NCI-H128 (cell line): ENCODE measurements at regions not wholly inside any gene's neighbourhood (a gene's known extent, or its start where the extent isn't known, plus 50 kb on each side); places are given as distances from the start of the nearest gene placed in this dataset.
A peak's percentile ranks its signal among the peaks of the same experiment; 100 is the strongest.

Source experiments
- DNase-seq: peaks from one replicate; lab custom pipeline; 2025; ENCODE audit not compliant: unreplicated experiment; lab: John Stamatoyannopoulos, UW

DNA sequence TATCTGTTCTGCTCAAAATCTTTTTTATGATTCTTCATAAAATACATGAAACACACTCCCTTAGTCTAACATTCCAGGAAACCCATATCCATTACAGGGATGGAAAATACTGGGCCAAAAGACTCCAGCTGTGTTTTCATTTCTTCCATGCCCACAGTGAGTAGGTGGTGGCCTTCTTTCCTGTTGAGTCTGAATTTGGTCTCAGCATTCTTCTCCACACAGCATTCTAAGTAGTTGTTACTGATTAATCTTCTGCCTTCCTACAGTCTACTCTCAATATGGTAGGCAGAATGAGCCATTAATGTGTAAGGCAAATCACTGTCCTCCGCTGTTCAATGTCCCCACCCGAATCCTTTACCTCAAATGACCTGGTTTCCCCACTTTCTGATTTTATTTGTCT lies 370.6 kb upstream of the RPS6KA3 start:
- no peak for DNase-seq

DNA sequence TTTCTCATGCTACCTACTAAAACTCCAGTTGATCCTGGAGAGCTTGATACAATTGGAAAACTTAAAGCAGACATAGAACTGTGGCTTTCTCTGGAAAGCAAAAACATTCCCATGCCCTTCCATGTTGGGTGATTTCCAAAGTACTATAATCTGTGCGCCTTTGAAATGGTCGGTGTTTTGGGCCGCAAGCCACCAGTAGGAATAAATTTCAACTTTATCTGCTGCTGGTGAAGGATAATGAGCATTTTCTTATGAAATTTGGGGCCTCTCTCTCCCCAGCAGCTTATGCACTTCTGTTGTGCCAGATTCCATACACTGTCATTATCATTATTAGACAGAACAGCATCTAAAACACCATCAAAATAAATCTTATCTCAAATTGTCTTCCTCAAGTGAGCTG lies 366.7 kb upstream of the RPS6KA3 start:
- no peak for DNase-seq

DNA sequence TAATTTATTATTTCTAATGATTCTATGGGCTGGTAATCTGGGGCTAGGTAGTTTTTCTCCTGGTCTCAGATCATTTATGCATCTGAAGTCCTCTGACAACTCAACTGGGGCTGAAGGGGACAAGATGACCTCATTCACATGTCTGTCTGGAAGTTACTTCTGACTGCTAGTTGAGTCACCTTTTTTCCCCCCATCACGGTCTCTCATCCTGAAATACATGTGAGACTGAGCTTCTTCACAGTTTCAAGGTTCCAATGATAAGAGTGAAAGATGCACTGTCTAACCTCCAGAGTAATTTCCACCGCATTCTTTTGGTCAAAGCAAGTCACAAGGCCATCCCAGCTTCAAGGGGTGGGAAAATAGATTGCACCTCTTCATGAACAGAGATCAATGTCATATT lies 356.7 kb upstream of the RPS6KA3 start:
- DNase-seq: no peak

DNA sequence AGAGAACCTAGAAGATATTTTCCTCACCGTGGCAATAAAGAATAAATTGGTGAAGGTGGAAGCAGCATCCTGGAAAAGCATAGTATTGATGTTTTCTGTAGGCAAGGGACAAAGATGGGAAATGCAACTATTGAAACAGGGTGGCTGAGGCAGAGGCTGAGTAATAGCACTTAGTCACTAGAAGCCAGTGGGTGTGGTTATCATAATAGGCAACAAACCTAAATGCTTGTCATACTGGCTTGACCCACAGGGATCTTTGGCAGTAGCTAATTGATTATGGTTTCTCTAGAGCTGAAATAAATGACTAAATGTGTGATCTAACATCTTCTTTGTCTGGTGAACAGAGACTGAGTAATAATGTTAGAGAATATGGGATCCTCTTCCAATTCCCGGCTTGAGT lies 353.6 kb upstream of the RPS6KA3 start:
- no peak for DNase-seq

DNA sequence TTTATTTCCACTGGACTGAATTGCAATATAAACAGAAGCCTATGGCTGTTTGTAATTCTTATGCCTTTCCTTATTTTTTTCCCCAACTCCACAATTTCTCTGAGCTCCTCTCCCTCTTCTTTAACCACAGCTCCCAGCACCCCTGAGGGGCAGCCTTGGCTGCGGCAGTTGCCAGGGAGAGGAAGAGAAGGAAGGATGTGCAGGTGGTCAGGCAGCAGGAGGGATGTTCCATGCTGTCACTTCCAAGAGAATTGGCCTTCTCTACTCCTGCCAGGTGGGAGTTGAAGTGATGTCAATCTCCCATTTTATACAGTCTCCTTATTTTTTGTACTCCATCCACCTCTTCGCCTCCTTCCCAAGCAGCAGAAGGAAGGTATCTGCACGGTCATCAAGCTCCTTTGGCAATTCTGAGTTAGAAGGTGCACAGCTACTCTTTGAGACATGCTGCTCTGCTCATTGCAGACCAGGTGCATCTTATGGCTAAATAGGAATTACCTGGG lies 343.3 kb upstream of the RPS6KA3 start:
- no peak for DNase-seq

DNA sequence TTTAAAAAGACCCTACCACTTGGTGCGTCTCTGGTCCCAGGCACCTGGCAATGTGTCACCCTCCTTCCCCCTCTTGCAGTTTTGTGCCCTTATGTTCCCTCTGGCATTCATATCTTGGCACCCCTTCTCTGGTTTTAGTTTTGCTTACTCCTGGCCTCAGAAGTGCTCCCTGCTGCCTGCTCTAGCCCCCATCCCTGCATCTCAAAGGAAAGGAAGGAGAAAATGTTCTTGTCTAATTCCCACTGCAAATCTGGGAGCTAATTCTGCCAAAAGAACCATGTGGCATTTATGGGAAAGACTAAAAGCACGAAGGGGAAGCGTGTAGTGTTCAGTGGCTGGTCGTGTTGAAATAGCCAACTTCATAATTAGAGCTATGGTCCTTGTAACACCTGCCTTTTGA lies 340.1 kb upstream of the RPS6KA3 start:
- DNase-seq: no peak

DNA sequence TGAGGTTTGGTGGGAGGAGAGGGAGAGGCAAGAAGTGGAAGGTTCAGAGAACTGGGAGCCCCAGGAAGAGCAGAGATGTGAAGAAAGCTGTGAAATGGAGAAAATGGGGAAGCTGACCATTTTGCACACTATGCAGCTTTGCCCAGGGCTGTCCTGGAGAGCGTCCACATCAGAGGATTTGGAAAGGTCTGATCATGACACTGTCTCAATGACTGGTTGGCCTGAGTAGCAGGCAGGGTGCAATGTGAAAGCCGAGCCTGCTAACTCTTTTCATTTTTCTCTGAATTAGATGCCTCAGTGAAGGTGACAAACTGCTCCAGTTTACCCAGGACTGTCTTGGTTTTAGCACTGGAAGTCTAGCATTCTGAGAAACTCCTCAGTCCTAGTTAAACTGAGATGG lies 330.1 kb upstream of the RPS6KA3 start:
- no peak for DNase-seq

DNA sequence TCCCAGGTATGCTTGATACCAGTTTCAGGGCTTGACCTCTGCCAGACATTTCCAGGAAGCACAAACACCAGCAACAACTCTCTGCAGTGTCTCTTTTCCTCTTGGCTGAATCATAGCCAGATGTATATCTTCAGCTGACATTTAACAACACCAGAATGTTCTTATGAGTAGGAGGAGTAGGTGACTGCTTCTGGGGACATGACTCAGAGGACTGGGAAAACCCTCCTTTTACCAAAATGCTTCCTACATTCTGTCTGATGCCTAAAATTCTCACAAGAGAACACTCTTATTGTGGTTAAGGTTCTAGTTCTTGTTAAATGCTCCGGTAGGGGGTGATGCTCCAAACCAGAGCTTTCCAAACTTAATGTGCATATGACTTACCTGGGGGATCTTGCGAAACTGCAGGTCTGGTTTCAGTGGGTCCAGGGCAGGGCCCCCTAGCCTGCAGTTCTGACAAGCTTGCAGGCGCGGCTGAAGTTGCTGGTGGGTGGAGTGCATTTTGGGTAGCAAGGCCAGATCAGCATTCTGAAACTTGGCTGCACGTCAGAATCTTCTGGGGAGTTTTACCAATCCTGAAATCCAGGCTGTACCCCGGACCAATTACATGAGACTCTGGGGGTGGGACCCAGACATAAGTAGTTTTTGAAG lies 329.3 kb upstream of the RPS6KA3 start:
- no peak for DNase-seq

DNA sequence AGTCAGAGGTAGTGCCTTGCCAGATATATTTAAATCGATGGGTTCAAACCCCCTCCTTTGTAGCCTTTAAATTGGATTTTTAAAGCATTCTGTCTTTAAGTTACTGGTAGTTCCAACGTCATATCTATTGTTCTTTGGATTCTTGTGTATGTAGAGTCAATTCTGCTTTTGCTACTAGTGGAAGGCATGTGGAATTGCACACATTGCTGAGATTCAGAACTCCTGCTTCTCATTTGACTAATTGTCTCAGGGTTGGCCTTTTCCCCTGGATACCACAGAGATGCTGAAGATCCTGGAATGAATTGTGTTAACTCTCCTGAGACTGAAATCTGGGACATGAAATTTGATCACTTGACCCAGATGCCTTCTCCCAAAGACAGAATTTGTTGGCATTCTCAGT lies 328.3 kb upstream of the RPS6KA3 start:
- no peak for DNase-seq

DNA sequence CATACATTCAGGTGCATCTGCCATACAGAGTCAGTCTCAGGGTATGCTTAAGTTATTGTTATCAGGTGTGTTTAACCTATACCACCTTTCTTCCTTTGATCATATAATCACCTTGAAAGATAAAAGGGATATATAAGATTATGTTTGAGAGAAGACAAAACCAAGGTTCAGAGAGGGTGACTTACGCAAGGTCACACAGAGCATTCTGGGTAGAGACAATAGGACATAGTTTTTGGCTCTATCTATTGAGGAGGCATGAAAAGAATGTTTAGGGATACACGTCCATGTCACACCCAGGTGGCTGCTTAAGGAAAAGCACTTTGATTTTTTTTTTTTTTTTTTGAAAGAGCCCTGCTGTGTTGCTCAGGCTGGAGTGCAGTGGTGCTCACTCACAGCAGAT lies 327.1 kb upstream of the RPS6KA3 start:
- no peak for DNase-seq

DNA sequence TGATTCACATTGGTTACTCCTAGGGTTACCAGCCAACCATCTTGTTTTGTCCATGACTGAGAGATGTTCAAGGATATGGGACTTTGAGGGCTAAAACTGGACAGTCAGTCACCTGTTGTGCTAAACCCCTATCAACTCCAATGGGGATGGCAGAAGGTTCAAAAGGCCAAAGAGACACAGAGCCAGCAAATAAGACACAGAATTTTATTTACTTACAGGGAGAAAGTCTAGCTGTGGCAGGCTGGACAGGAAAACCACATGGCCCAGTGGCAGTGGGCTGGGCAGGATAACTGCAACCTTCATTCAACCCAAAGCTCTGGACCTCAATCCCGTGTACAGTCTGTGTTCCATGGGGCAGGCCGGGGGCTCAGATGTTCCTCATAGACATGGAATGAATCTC lies 326.7 kb upstream of the RPS6KA3 start:
- no peak for DNase-seq

DNA sequence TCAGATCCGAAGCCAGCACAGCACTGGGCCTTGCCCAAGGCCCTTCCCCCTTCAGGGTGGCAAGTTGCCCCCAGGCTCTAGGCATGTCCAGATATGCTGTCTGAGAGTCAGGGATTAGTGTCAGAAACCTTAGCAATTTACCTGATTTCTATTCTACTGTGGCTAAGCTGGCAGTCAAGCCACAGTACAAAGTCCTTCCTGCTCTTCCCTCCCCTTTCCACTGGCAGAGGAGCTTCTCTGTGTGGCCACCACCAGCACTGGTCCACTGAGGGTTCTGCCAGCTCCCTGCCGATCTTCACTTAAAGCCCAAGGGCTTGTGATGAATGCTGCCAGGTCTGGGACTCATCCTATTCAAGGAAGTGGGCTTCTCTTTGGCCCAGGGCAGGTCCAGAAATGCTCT lies 324.5 kb upstream of the RPS6KA3 start:
- no peak for DNase-seq

DNA sequence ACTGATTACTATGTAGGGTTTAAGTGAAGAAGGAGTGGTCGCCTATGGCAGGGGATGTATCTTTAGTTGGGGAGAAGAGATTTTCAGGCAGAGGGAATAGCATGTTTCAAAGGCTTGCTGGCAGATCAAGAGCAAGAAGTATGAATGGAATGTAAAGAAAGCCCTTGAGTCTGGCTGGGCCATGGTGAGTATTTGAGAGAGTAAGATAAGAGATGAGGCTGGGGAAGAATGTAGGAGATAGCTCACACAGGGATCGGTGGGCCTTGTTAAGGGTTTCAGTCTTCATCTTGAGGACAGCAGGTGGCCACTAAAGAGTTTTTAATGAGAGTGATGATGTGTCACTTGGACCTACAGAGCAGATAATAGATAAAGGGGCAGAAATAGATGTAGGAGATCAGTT lies 319.1 kb upstream of the RPS6KA3 start:
- no peak for DNase-seq

DNA sequence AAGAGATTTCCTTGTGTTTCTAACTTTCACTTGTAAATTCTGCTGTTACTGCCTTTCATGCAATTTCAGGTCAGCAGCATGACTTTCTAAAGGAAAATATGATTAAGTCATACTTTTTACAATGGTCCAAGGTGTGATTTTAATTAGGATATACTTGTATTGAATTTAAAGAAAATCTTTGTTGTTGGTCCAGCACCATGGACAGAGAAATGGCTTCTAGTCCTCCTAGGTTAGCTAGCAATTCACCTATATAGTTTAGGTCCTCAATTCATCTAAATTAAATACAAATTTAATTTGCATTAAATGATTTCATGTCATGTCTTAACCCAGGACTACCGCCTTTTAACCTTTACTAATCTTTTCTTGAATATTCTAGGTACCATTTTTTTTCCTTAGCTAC lies 304.9 kb upstream of the RPS6KA3 start:
- no peak for DNase-seq

DNA sequence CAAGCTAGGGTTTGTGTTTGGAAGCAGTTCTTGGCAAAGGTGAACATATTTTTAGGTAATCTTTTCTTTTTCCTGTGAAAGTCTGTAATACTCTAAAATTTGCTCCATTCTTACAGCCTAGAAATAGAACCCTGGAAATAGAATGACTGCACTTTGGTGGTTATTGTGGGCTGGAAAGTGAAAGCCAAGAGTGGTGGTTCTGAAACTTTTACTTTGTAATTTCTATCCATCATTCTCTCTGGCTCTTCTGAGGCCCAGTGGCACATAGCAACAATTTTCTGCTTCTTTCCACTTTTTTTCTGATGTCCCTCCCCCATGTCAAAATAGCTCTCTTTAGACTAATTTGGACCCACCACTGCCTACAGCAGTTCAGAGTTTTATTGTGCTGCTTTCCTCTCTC lies 300.4 kb upstream of the RPS6KA3 start:
- DNase-seq: no peak

DNA sequence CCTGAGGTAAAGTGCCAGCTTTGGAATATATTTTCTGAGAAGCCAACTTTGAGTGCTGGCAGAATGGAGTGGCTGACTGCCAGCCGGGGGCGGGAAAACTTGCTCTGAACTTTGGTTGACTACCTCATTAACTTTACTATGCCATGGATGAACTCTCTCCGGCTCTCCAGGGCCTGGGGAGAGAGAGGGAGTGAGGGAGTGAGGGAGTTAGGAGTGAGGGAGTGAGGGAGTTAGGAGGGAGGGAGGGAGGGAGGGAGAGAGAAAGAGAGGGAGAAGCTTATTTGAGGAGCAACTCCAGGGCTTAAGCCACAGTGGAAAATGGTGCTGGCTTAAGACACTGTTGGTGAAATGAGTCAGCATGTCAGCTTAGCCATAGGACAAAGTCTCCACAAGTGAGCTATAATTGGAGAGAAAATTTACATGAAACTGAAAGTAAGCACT lies 280.9 kb upstream of the RPS6KA3 start:
- no peak for DNase-seq

DNA sequence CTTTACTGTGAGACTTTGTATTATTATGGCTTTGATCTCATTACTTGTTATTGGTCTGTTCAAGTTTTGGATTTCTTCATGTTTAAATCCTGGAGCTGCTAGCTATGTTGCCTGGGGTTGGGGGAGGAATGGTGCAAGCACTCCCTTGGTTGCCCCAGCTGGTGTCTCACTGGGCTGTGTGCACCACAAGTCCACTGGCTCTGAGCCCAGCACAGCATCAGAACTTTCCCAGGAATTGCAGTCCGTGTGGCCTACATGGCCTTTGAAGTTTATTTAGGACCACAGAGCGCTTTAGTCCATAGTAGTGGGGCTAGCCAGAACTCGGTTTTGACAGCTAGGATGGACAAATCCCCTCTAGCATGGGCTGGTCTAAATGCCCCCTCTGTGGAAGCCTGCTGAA lies 278.8 kb upstream of the RPS6KA3 start:
- no peak for DNase-seq

DNA sequence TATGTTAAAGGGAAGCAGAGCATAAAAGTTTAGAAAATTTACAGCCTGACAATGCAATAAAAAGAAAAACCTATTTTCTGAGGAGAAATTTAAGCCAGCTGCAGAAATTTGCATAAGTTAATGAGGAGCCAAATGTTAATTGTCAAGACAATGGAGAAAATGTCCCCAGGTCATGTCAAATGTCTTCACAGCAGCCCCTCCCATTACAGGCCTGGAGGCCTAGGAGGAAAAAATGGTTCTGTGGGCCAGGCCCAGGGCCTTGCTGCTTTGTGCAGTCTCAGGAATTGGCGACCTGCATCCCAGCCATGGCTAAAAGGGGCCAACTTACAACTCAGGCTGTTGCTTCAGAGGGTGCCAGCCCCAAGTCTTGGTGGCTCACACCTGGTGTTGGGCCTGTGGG lies 275.4 kb upstream of the RPS6KA3 start:
- no peak for DNase-seq

DNA sequence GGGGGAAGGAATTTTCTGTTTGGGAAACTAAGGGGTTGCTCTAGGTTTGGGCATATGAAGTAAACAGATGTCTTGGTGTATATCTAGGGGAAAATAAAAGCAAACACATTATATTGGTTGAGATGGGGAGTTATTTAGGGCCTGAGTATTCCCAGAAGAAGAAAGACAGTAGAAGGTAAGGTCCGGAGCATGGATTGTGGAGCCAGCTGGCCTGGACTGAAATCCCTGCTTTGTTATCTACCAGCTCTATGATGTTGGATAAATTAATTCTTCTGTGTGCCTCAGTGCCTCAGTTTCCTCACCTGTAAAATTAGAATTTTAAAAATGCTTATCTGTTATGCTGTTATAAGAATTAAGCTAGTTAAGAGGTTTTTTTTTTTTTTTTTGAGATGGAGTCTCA lies 272.3 kb upstream of the RPS6KA3 start:
- DNase-seq: no peak

DNA sequence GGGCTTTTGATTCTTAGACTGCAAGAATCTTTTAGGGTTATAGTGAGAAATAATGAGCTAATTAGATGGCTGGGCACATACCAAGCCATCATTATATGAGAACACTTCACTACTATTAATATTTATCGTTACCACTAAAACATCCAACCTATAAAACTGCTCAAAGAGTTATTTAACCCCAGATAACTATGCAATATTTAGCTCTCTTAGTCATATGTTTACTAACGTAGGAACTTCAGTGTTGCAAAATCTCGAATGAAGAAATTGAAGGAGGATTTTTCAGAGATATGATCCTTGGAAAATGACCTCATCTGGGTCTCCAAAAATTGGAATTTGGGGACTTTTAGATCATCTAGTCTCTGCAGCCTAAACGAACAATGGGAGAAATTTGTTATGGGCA lies 265.0 kb upstream of the RPS6KA3 start:
- no peak for DNase-seq

DNA sequence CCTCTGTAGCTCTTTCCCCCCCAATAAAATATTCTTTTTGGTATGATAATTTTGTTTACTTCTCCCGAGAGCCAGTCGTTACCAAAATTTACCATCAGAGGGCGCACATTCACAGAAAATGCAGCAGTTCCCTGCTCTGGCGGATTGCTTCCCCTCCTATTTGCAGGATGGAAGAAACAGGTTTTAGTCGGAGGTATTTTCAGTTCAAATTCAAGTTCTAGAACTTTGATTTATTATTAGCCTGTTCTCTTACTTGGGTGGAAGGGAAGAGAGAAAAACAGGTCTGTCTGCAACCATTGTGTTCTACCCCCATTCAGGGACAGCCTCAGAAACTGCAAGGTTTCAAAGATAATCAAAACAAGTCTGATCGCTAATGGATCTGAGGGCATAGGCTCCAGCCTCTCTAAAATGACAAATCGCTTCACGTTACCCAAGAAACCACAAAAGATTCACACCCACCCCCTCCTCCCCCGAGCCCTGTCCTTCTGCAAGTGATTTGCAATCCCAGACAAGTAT lies 263.8 kb upstream of the RPS6KA3 start:
- peak; percentile 26 for DNase-seq

DNA sequence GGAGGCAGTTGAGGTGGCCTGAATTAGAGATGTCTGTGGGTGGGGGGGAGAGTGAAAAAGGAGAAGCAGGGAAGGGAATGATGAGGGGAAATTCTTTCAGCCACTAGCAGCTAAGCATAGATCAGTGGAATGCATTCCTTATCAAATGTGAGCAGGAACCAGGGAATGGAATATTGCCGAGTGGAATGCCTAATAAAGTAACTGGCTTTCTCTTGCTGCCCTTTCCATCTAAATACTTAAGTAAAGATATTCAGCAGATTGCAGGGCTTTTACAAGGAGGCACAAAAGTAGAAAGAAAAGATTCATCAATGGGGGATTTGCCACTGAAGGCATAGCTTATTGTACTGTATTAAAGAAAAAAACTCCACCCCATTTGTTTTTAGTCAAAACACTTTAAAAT lies 263.0 kb upstream of the RPS6KA3 start:
- DNase-seq: no peak

DNA sequence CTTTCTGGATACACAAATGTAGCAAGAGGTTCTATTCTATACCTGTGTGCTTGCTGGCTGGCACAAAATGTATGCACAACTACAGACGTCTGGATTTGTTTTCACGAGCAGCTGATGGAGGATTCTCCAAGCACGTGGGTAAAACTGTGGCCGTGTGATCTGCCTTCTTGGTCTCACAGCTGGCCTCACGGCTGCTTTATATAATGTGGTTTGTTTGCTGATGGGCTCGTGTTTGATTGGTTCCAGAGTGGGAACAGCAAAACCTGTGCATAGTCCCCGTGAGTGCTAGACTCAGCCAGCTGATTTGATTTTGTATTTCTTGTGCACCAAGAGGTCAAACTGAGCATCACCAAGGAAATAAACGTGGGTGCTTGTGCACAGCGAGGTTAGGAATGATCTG lies 262.6 kb upstream of the RPS6KA3 start:
- DNase-seq: no peak
